ENCODE measurements at regions not wholly inside any gene's neighbourhood (a gene's known extent, or its start where the extent isn't known, plus 50 kb on each side); places are given as distances from the start of the nearest gene placed in this dataset.
"Not testable (repeated sequence)": the region's sequence is repeated elsewhere in the genome, so short reads cannot be mapped to it uniquely, and the experiment has no call there.

DNA sequence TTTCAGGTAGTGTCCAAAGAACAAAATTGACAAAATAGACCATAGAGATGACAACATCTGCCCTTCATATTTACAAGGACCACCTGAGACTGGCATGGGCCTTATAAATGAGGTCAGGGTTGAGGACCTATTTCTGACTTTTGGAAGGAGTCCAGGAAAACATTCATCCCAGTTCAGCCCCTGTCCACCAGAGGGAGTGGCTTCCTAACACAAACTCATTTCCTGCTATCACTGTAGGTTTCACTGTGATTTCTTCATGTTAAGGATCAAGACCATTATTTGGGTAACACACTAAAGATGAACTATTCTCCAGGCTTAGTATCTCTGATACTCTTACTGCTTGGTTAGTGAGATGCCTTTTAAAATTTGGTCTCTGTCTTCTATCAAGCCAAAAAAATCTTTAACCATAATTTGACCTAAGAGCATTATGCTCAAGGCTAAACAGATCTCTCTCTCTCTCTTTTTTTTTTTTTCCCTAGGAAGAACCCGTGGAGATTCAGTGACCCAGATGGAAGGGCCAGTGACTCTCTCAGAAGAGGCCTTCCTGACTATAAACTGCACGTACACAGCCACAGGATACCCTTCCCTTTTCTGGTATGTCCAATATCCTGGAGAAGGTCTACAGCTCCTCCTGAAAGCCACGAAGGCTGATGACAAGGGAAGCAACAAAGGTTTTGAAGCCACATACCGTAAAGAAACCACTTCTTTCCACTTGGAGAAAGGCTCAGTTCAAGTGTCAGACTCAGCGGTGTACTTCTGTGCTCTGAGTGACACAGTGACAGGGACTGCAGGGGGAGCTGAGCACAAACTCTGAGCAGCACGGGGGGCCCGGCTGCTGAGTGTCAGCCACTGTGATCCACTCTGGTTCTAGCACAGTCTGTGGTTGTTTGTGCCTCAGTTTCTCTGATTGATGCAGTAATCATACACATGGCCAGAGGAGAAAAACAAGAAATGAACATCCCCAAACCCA is 267.6 kb upstream of the OR4E1 start:
- DNase-seq = no peak

GRCh38 chr14:21939836-21940235 is 266.2 kb upstream of the OR4E1 start:
- no peak for DNase-seq

- DNase-seq = no peak
Measured at GRCh38 chr14:21937996-21938395, 264.4 kb upstream of the OR4E1 start.

DNA sequence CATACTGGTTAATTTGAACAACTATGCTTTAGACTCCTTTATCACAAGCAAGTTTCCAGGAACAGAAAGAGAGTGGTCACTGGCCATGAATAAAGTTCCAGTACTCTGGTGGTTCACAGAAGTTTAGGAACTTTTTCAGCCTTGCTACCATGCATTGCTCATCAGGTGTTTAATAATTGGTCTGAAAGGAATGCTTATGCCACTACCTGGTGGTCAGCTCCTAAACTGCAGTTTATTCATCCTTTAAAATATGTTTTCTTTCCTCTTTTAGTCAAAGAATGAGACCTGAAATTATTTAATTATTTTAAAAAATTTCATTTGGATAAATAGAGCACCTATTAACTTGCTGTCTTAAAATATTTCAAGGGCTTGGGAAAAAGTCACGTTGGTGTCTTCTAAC is 260.1 kb upstream of the OR4E1 start:
- DNase-seq = no peak

DNA sequence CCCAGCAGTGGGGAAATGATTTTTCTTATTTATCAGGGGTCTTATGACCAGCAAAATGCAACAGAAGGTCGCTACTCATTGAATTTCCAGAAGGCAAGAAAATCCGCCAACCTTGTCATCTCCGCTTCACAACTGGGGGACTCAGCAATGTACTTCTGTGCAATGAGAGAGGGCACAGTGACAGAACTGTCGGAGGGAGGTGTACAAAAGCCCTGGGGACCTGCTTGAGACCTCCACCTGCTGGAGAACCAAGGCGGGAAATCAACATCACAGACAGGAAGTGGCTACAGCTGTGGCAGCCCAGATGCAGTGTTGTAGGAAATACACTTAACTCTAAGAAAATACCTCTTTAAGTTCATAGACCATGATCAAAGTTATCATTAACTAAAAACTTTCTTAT is 250.9 kb upstream of the OR4E1 start:
- no peak for DNase-seq

DNA sequence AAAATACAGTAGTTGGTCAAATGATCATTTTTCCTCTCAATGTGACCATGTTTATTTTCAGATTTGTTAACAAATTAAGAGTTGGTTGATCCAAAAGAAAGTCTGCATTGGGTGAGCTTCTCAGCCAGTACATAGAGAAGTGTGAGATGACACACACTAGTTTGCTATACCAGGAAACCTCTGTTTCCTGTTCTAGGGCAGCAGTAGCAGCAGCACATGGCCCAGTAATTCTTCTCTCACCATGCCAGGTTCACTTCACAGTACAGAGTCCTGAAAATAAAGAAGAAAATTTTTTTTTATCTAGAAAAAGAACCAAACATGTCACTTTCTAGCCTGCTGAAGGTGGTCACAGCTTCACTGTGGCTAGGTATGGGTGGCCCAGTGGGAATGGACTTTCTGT is 250.2 kb upstream of the OR4E1 start:
- DNase-seq = no peak

GRCh38 chr14:21921453-21921852 is 247.8 kb upstream of the OR4E1 start:
- no peak for DNase-seq

- no peak for DNase-seq
Measured at GRCh38 chr14:21917699-21918436, 244.2 kb upstream of the OR4E1 start.

- no peak for DNase-seq
Measured at GRCh38 chr14:21915826-21916225, 242.2 kb upstream of the OR4E1 start.

- no peak for DNase-seq
Measured at GRCh38 chr14:21913759-21914158, 240.1 kb upstream of the OR4E1 start.

DNA sequence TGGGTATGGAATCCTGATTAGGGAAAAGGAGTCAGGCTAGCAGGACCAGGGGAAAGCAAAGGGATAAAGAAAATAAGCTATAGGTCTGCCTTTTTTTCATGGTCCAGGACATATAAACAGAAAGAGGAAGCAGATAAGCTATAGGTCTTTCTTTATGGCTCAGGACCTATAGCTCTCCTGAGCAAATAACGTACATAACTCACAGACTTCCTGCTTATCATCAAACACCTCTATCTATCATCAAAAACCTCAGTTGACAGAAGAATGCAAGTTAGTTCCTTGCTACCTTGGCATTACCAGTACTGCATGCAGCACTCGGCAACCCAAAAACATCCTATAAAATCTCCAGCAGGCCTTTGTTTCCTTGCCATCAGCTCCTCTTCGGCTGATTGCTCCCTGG is 238.7 kb upstream of the OR4E1 start:
- DNase-seq = no peak

- DNase-seq = no peak
Measured at GRCh38 chr14:21911877-21912276, 238.3 kb upstream of the OR4E1 start.

DNA sequence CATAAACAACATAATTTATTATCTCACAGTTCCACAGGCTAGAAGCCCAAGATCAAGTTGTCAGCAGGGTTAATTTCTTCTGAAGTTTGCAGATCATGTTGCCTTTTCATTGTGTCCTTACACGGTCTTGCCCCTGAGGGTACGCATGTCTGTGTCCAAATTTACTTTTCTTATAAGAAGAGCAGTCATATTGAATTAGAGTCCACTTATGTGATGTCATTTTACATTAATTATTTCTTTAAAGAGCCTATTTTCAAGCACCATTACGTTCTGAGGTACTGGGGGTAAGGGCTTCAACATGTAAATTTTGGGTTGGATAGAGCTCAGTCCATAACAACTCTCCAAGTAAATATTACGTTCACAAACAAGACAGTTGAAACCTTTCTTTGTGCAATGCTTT is 236.6 kb upstream of the OR4E1 start:
- no peak for DNase-seq

DNA sequence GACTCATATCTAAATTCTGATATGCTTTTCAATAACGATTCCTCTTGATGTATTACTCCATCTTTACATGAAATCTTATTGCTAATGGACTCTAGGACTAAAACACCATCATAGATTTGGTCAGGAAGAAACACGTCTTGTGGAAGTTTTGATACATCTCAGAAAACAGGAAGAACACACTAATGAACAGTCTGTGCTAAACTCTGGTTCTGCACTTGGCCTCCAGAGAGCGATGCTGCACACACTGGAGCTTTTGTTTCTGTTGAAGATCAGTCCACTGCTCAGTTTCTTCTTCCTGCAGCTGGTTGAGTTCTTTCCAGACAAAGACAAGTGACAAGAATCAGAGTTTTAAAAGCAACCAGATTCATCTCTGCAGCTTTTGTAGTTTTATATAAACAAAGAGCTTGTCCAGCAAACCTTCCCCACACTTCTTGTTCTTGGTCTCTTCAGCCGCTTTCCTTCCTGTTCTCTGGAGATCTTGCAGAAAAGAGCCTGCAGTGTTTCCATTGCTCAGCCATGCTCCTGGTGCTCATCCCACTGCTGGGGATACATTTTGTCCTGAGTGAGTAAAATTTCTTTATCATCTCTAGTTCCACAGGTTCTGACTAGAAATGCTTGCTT is 229.1 kb upstream of the OR4E1 start:
- DNase-seq = no peak

DNA sequence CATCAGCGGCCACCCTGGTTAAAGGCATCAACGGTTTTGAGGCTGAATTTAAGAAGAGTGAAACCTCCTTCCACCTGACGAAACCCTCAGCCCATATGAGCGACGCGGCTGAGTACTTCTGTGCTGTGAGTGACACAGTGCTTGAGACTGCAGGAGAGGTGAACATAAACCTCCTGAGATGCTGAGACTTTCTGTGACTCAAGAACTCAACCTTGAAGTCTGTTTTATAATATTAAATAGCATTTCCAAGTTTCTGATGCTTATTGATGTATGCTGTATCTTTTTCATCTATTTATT is 221.2 kb upstream of the OR4E1 start:
- not testable (repeated sequence) for DNase-seq

DNA sequence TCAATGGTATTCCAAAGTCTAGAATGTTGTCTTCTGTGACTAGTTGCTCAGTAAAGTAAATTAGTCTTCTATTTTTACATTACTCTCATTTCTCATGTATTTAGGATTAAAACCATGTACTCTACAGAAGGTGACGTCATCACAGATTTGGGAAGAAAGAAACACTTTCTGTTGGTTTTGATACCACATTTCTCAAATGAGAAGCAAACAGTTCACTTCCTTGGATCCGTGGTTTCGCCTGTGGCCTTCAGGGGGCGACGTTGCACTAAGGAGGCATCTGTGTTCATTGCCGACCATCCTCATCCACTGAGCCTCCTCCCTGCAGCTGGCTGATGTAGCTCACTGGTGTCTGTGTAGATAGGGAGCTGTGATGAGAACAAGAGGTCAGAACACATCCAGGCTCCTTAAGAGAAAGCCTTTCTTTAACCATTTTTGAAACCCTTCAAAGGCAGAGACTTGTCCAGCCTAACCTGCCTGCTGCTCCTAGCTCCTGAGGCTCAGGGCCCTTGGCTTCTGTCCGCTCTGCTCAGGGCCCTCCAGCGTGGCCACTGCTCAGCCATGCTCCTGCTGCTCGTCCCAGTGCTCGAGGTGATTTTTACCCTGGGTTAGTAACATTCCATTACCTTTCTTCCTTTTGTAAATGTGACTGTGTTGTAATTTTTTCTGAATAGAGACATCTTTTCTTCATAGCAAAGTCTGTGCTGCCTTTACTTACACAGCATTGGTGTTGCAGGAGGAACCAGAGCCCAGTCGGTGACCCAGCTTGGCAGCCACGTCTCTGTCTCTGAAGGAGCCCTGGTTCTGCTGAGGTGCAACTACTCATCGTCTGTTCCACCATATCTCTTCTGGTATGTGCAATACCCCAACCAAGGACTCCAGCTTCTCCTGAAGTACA is 220.6 kb upstream of the OR4E1 start:
- no peak for DNase-seq

GRCh38 chr14:21891921-21892320 is 218.3 kb upstream of the OR4E1 start:
- no peak for DNase-seq

DNA sequence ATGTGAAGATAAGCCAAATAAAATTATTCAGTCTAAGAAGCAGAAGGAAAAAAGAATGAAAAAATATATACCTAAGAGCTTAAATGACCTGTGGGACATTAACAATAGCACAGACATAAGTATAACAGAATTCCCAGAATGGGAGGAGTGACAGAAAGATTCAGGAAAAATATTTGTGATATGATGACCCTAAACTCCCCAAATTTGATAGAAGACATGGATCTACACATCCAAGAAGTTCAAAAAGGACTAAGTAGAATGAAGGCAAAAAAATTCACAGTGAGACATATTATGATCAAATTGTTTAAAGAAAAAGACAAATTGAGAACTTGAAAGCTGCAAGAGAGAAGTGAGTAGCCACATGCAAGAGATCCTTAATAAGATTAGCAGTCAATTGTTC is 211.4 kb upstream of the OR4E1 start:
- DNase-seq = no peak

- no peak for DNase-seq
Measured at GRCh38 chr14:21882226-21882625, 208.6 kb upstream of the OR4E1 start.

DNA sequence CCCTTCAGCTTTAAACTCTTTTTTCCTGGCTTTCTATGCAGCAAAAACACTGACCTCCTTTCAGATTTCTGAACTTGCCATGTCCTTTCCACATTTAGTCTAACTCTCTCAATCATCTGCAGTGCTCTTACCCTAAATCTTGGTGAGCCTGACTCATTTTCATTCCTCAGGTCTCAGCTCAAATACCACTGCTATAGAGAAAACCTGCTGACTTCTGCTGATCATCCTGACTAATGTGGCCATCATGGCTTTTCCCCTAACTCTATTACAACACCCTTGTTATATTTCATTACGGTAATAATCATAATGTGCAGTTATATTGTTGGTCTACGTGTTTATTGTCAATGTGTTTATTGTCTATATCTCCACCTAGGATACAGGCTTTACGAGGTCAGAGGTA is 207.3 kb upstream of the OR4E1 start:
- DNase-seq = no peak

- DNase-seq = no peak
Measured at GRCh38 chr14:21875791-21876190, 202.2 kb upstream of the OR4E1 start.

- no peak for DNase-seq
Measured at GRCh38 chr14:21874946-21875345, 201.3 kb upstream of the OR4E1 start.

DNA sequence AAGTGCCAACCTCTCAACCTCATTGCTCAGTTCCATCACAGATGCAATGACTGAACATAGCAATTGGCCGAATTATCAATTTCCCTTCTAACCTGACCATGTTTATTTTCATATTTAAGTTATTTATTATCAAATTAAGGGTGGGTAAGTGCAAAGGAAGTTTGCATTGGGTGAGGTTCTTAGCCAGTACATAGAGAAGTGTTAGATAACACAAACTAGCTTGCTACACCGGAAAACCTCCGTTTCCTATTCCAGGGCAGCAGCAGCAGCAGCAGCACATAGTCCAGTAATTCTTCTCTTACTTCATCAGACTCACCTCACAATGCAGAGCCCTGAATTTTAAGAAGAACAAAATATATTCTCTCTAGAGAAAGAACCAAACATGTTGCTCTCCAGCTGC is 200.5 kb upstream of the OR4E1 start:
- DNase-seq = no peak

Data from activated gamma-delta T cell (primary cell).